Midbrain (tissue), 1 donor: ENCODE measurements at regions not wholly inside any gene's neighbourhood (a gene's known extent, or its start where the extent isn't known, plus 50 kb on each side); places are given as distances from the start of the nearest gene placed in this dataset.
A peak's percentile ranks its signal among the peaks of the same experiment; 100 is the strongest.

Experiments used
- DNase-seq: peaks from one replicate; lab custom pipeline; 2025; lab: John Stamatoyannopoulos, UW

DNA sequence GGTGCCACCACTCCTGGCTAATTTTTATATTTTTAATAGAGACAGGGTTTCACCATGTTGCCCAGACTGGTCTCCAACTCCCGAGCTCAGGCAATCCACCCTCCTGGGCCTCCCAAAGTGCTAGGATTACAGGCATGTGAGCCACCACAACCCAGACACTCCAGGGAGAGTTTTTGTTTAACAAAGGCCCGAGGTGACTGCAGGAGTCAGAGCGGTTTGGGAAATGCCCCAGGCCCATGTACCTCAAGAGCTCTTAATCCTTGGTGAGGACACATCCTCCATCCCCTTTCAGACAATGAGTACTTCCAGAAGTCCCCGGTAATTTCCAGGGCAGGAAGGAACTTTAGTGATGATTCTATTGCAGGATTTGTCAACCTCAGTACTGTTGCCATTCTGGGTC lies 176.0 kb downstream of the ESRRB start:
- no peak for DNase-seq

DNA sequence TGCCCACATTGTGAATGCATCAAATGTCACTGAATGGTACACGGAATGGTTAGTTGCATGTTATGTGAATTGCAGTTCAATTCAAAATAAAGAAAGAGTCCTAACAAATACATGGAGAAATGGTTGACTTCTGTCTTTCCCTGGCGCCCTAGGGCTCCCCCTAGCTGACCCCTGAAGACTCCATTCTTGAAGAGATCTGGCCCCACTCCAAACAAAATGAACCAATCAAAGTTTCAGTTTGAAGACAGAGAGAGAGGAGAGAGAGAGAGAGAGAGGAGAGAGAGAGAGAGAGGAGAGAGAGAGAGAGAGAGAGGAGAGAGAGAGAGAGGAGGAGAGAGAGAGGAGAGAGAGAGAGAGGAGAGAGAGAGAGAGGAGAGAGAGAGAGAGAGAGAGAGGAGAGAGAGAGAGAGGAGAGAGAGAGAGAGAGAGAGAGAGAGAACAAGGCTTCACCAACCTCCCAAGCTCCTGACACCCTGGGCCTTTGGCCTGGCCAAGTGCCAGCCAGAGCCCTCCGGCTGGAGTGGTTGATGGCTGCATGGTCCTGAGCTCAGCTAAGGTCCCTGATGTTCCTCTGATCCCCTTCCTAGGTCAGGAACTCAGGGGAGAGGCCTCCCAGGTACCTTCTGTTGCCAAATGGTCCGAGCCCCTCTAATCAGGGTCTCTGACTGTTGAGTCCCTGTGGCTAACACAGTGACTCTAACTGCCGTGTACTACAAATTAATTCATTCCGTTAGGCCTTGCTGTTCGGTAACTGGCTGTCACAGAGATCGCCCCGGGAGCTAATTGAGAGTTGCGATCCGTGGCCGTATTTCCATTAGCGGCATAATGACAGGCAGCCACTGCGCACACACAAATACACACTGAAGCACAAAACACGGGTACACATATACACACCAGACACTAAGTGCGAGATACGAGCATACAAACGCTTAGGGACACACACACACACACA lies 188.8 kb downstream of the ESRRB start:
- no peak for DNase-seq

DNA sequence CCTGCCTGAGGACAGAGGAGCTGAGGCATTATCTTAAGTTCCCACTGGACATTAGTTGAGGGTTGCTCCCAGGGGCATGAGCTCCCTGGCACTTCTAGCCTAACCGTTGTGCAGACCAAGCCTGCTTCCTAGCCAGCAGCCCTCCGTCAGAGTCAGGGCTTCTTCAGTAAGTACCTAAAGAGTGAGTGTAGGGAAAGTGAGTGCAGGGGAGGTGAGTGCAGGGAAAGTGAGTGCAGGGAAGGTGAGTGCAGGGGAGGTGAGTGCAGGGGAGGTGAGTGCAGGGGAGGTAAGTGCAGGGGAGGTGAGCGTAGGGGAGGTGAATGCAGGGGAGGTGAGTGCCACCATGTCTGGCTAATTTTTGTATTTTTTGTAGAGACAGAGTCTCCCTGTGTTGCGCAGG lies 190.5 kb downstream of the ESRRB start:
- DNase-seq, result no peak

DNA sequence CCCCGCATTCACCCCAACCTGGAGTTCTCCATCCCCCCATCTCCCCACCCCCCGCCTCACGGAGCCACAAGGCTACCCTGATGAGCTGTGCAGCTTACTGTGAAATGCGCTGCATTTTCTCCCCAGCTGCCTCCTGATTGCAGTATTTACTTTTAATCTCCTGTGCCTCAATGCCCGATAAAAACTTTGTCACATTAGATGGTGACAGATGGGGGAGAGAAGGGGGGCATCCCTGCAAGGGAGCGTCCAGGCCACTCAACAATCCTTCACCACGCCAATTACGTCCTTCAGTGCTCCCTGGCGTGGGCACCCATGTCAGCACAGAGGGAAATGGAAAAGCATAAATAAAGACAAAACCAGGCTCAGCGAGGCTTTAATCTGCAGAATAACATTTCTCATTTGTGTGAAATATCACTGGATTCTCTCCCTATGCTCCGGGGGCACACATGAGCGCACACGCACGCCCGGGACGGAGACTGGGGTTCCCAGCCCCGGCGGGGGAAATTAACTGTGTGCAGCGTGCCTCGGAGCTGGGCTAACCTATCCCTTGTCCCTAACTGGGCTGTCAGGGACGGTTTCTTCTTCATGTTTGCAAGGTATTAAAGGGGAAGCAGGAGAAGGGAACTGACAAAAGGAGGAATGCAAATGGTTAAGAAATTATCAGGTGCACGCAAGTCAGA lies 186.7 kb upstream of the VASH1 start:
- DNase-seq, result no peak

DNA sequence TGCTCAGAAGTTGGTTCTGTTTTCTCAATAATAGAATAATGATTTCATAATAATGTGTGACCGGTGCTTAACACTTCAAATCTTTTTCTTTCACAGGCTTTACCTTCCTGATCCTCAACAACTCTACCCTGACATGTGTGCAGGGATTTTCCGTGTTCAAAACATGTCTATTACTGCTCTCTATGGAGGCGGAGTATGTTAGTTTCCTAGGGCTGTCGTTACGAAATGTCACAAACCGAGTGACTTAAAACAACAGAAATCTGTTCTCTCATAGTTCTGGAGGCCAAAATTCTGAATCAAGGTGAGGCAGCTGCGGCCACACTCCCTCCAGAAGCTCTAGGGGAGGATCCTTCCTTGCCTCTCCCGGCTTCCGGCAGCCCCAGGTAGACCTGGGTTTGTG lies 186.2 kb upstream of the VASH1 start:
- no peak for DNase-seq

DNA sequence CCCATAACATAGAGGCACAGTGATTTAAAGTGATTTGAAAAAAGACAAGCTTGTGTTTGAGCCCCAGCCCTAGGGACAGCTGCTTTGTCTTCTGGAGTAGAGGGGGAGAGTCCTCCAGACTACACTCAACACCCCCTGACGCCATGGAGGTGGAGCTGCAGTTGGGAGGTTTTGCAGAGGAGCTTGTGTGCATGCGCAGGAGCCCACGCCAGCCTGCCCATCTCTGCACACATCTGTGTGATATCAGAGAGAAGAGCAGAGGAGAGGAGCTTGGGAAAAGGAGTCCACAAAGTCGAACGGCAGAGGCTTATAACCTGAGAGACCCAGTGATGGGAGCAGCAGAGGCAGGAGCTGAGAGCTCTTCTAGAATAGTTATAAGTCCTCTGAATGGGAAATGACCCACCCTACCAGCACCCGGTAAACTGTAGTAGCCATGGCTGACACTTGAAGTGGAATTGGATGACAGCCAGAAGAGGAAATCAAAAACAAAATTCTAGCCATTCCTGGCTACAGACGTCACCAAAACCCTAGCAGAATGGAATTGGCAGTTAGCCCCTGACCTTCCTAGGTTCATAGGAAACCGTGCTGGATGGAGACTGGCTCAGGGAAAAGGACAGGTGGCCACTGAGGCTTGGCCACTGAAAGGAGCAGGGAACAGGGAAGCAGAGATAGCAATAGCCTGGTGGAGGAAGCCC lies 185.1 kb upstream of the VASH1 start:
- no peak for DNase-seq

DNA sequence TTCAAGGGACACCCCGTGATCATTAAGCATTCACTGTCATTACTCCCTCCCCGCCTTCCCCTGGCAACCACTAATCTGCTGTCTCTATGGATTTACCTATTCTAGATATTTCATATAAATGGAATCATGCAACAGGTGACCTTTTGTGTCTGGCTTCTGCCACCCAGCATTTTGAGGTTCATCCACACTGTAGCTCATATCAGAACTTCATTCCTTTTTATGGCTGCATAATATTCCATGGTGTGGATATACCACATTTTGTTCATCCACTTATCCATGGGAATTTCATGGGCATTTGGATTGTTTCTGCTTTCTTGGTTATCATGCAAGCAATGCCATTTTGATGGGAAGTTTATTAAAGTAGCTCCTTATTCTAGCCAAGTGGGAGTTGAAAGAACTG lies 184.2 kb upstream of the VASH1 start:
- DNase-seq, result no peak

DNA sequence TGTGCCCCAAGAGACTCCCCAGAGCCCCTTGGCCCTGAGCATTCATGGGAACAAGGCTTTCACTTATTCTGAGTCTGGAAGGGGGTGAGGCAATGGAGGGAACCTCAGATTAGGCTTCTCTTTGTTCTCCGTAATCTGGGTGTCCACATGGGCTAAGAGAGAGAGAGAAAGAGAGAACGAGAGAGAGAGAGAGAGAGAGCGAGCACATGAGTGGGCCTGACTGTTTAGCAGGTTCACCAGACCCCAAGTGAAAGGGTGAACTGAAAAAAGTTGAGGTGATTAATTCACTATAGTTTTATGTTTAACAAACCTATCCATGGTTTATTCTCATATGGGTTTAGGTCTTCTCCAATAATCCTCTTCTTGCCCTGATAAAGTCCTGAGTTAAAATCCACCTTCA lies 183.4 kb upstream of the VASH1 start:
- DNase-seq, result no peak

DNA sequence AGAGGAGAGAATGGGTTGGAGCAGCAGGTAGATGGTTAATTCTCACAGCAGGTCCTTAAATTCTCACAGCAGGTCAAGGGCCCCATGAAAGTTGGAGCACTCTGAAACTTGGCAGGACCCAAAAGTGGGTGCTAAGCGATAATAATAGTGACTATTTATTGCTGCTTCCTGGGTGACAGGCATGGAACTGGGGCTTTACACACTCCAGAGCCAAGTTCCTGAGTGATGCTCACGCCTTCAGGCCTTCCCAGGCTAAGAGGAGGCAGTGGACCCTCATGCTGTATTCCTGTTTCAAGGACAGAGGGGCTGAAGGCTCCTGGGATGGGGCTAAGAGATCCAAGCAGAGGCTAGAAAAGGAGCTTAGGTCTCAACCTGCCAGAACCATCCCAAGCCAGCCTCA lies 180.9 kb upstream of the VASH1 start:
- DNase-seq, result no peak

DNA sequence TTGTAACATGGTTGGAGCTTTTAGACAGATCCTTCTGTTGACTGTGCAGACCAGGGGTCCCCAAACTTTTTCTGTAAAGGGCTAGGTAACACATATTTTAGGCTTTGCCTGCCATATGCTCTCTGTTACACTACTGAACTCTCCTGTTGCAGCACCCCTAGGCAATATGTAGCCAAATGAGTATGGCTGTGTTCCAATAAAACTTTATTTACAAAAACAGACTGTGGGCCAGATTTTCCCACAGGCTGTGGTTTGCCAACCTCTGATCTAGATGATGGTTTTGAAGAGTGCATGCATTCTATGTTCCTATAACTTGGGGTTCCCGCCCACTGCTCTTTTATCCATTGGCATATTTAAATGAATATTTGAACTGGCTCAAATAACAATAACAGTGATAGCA lies 180.3 kb upstream of the VASH1 start:
- no peak for DNase-seq

DNA sequence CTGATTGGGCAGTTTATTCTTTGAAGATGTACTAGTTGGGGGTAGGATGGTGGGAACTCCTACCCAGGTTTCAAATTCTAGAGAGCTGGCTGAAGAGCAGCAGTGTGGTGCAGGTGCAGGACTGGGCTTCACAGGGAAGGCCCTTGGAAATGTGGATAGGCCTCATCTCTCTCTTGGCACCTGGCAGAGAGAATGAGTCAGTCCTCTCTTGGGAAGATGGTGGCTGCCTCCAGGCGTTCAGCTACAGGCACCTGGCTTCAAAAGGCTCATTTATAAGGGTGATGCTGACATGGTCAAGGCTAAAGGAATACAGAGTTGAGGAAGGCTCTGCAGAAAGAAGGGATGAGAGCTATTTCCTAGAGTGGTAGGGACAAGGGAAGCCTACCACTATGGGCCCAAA lies 179.7 kb upstream of the VASH1 start:
- DNase-seq, result no peak

DNA sequence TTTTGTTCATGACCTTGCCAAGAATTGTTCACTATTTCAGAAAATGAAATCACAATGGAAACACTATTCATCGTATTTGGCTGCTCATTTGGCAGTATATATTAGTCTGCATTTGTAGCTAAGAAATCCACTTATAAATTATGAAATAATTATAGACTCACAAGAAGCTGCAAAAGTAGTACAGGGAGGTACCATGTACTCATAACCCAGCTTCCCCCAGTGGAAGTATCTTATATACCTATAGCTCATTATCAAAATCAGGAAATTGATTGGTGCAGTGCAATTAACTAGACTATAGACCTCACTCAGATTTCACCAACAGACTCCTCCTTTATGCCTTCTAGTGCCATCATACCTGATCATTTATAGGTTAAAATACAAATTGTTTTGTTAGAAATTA lies 178.8 kb upstream of the VASH1 start:
- no peak for DNase-seq

DNA sequence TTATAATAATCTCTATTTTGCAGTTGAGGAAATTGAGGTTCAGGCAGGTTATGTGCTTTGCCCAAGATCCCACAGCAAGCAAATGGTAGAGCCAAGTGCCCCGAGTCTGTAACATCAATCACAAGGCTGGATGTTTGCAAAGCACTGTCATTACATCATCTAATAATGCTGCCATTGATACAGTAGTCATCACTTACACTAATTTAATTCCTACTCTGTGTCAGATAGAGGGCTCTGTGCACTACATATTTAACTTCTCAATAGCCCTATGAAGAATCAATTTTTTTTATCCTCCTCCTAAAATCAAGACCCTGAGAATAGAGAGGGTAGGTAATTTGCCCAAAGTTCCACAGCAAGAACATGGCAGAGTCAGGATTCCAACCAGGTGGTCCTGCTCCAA lies 178.1 kb upstream of the VASH1 start:
- no peak for DNase-seq

DNA sequence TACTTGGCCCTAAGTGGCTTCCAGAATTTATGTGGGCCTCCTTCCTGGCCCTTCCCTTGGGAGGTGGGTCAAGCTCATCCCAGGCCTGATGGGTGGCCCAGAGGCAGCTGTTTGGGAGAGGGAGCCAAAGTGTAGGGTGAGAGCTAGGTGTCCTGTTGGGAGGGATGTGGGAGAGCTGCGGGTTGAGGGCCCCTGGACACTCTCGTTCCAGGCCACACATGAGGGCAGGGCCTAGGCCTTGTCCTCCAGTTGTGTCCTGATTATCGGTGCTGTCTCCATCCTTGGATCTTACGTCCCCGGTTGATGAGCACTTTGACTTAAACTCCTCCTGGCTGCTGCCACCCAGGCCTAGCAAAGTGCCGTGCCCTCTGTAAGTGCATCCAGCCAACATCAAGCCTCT lies 177.5 kb upstream of the VASH1 start:
- DNase-seq, result no peak

DNA sequence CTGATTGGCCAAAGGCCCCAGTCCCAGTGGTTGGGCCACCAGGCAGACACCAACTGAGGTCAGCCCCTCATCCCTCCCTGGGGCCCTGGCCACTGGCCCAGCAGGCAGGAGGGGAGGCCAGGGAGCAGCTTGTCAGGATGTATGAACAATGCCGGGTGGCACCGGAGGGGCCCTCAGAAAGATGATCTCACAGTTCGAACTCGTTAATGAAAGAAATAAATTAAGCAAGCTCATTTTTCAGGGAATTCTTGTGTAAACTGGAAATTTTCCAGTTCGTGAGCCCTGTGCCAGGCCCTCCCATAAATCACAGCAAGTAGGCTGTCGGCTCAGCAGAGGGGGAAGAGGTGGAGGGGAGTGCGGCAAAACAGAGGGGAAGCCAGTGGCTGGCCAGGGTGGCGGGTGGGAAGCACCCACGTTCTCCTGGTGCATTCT lies 177.0 kb upstream of the VASH1 start:
- DNase-seq, result no peak

DNA sequence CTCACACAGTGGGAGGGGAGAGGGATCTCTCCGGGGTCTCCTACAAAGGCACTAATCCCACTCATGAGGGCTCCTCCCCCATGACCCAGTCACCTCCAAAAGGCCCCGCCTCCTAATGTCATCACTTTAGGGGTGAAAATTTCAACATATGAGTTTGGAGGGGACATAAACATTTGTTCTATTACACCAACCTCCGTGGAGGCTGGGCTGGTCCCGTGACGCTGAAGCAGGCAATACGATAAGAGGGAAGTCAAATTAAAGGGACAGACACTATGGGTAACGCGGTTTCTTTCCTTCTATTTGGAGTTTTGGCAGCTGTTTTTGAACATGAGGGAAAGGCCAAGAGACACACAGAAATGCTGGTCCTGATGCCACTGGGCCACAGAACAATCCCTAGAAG lies 175.7 kb upstream of the VASH1 start:
- no peak for DNase-seq

DNA sequence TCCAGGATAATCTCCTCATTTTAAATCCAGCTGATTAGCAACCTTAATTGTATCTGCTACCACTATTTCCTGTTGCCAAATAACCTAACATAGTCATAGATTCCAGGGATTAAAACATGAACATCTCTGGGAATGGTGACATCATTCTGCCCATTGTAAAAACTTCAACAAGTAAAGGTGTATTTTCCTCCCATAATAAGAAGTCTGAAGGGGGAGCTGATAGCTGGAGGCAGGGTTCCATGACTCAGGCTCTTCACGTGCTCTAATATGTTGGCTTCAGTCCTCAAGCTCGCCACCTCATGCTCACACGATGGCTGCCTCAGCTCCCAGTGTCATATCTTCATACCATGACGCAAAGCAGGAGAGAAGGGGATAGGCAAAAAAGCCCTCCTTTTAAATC lies 172.0 kb upstream of the VASH1 start:
- DNase-seq, result no peak

DNA sequence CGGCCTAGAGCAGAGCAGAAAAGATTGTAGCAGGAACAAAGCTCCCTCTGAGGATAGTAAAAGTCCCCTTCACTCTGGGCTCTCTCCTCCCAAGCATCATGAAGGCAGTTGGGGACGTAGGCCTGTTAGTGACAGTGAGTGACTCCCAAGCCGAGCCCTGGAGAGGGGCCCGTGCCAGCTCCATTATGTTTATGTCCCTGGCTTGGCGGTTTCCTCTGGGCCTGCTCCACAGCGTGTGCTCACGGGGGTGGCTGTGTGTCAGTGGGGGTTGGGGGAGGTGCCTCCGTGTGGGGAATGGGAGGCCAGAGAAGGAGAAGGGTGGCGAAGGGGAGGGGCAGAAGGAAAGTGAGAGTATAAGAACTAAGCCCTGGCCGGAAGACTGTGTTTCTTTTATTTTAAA lies 170.0 kb upstream of the VASH1 start:
- peak; percentile 23 for DNase-seq

DNA sequence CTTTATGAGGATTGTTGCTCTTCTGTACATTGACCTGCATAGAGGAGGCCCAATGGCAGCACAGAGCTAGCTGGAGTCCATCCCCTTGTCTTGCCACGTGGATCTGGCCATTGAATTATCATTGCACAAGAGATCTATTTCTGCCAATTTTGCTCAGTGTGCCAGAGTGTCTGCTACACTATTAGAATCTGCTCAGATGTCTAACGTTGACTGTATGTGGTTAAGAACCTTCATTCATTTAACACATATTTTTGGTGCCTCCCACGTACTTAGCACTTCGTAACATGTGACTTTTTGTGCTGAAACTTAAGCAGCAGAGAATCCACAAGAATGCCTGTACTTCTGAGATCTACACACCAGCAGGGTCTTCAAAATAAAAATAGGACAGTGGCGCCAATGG lies 166.0 kb upstream of the VASH1 start:
- no peak for DNase-seq

DNA sequence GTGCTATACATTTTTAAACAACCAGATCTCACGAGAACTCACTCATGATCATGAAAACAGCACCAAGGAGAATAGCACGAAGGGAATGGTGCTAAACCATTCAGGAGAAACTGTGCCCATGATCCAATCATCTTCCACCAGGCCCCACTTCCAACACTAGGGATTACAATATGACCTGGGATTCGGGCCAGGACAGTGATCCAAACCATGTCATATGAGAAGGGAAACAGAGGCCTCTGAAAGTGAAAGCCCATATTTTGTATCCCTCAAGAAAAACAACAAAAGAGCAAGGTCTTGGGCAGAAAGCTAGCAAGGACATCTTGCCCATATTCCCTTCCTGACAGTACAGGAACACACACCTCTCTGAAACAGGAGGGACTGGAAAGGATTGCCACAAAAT lies 163.9 kb upstream of the VASH1 start:
- no peak for DNase-seq

DNA sequence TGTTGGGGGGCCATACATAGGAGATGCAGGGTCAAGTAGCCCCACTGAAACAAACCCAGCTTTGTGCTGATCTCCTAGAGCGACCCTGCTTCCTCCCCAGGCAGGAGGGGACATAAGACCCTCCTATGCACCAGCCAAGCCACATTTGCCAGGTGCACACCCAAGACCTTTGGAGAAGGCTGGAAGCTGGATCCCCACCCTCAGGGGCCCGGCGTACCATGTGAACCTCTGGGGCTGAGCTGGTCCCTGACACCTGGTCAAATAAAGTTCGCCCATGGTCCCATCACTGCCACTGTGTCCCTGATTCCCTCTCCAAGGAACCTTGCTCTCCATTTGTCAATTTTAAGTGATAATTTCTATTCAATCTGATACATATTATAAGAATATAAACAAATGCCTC lies 162.1 kb upstream of the VASH1 start:
- no peak for DNase-seq

DNA sequence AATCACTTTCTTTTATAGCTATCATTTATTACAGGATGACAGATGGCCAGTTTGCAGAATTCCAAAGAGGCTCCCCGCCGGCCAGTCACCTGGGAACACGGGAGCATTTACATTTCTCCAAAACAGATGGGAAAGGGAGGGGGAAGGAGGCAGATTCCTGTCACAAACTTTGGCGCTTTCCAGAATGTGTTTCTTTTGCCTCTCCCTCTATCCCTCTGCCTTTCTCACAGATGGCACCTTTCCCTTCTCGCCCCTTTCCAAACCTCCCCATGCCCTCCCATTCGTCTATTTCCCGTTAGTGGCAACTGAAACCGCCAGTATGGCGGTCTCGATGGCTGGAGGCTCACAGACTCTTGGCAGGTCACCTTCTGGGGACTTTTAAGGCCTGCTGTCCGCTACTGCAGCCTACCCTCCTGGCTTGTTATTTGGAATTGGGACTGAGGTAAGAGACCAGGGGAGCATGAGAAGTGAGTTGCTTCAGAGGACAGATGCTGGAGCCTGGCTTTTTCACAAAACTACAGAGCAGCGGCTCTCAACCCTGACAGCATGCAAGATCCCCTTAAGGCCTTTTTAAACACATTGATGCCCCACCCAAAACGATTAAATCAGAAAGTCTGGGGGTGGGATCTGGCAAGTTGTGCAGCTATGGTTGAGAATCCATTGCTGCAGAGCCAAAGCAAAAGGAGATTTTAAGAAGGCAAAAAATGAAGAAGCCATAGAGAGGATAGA lies 161.5 kb upstream of the VASH1 start:
- no peak for DNase-seq
